WTC11 (cell line): ENCODE measurements at regions not wholly inside any gene's neighbourhood (a gene's known extent, or its start where the extent isn't known, plus 50 kb on each side); places are given as distances from the start of the nearest gene placed in this dataset.

Source experiments
- ATAC-seq: fragments of 200-7000 bp; cut with Tn5 transposase; 2 replicates; pipeline ENCODE4 v1.10.0; 2021; ENCODE audit warnings: mild to moderate bottlenecking, moderate library complexity
- CTCF ChIA-PET: fragments of 300-600 bp; sonication (Branson Sonifier 250); formaldehyde crosslinking; loops from one replicate; lab custom pipeline; 2021; ENCODE audit warnings: antibody characterized with exemption; lab: Charles Lee
- POLR2A ChIA-PET: fragments of 350-600 bp; sonication (Branson Sonifier 250); formaldehyde crosslinking; loops from one replicate; lab custom pipeline; 2021; ENCODE audit warnings: antibody characterized with exemption; lab: Charles Lee
- DNase-seq: peaks from one replicate; pipeline ENCODE4 v3.0.0; 2021; ENCODE audit warnings: low spot score
- H3K27ac Mint-ChIP-seq: 2 replicates; pipeline ENCODE4 v1.8.0; 2021; ENCODE audit warnings: mixed read lengths
- H3K27me3 Mint-ChIP-seq: 2 replicates; pipeline ENCODE4 v1.8.0; 2021; ENCODE audit warnings: low read depth, mild to moderate bottlenecking, moderate library complexity, mixed read lengths
- H3K36me3 Mint-ChIP-seq: 2 replicates; pipeline ENCODE4 v1.8.0; 2021; ENCODE audit warnings: mixed read lengths
- H3K4me1 Mint-ChIP-seq: 2 replicates; pipeline ENCODE4 v1.8.0; 2022; ENCODE audit warnings: mixed read lengths
- H3K4me3 Mint-ChIP-seq: 2 replicates; pipeline ENCODE4 v1.8.0; 2021; ENCODE audit warnings: mild to moderate bottlenecking, moderate library complexity, mixed read lengths
- H3K9me3 Mint-ChIP-seq: 2 replicates; pipeline ENCODE4 v1.8.0; 2021; ENCODE audit warnings: mixed read lengths
- ATF6 ChIP-seq: sonication (generic); formaldehyde crosslinking; IDR thresholded peaks from 2 replicates; pipeline ENCODE4 v1.8.1; 2023; ENCODE audit warnings: mild to moderate bottlenecking, missing genetic modification reagents
- ETV6 ChIP-seq: sonication (generic); formaldehyde crosslinking; IDR thresholded peaks from 2 replicates; pipeline ENCODE4 v1.8.1; 2022; ENCODE audit warnings: mild to moderate bottlenecking, missing genetic modification reagents
- FOXP4 ChIP-seq: sonication (generic); formaldehyde crosslinking; IDR thresholded peaks from 2 replicates; pipeline ENCODE4 v1.8.0; 2022; ENCODE audit warnings: mild to moderate bottlenecking, missing genetic modification reagents
- JUN ChIP-seq: sonication (generic); formaldehyde crosslinking; IDR thresholded peaks from 2 replicates; pipeline ENCODE4 v1.8.0; 2023; ENCODE audit warnings: mild to moderate bottlenecking, missing genetic modification reagents
- MXD4 ChIP-seq: fragments of 250-450 bp; sonication (Bioruptor Pico); IDR thresholded peaks from 2 replicates; pipeline ENCODE4 v1.8.0; 2021; ENCODE audit warnings: mild to moderate bottlenecking, moderate library complexity, borderline replicate concordance
- MYBL2 ChIP-seq: sonication (generic); formaldehyde crosslinking; IDR thresholded peaks from 2 replicates; pipeline ENCODE4 v1.8.1; 2023; ENCODE audit warnings: mild to moderate bottlenecking, moderate library complexity, missing genetic modification reagents
- NR3C1 ChIP-seq: sonication (generic); formaldehyde crosslinking; conservative IDR thresholded peaks from 2 replicates; pipeline ENCODE4 v1.8.1; 2023; ENCODE audit warnings: low read depth, mild to moderate bottlenecking, missing genetic modification reagents
- PRDM15 ChIP-seq: sonication (generic); formaldehyde crosslinking; IDR thresholded peaks from 2 replicates; pipeline ENCODE4 v1.8.0; 2022; ENCODE audit warnings: missing genetic modification reagents
- RORB ChIP-seq: fragments of 250-450 bp; sonication (Bioruptor Pico); IDR thresholded peaks from 2 replicates; pipeline ENCODE4 v1.9.0; 2021; ENCODE audit warnings: mild to moderate bottlenecking
- ZNF532 ChIP-seq: fragments of 250-450 bp; sonication (Bioruptor Pico); IDR thresholded peaks from 2 replicates; pipeline ENCODE4 v1.9.0; 2021; ENCODE audit warnings: mild to moderate bottlenecking, borderline replicate concordance
- ZSCAN18 ChIP-seq: fragments of 250-450 bp; sonication (Bioruptor Pico); IDR thresholded peaks from 2 replicates; pipeline ENCODE4 v2.1.2; 2022; ENCODE audit warnings: mild to moderate bottlenecking, moderate library complexity

DNA sequence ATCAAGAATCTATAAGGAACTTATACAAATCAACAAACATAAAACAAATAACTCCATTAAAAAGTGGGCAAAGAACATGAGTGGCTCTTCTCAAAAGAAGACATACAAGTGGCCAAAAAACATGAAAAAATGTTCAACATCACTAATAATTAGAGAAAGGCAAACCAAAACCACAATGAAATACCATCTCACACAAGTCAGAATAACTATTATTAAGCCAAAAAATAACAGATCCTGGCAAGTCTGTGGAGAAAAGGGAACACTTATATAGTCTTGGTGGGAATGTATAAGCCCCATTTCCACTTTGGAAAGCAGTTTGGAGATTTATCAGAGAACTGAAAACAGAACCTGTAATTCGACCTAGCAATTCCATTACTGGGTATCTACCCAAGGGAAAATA lies 921.0 kb downstream of the KCNA4 start:
- CTCF ChIA-PET = no interaction called here
- TF ChIP-seq NR3C1 (CRISPR knock-in tag) = no peak
- TF ChIP-seq MXD4 (CRISPR knock-in tag) = no peak
- TF ChIP-seq ZSCAN18 (CRISPR knock-in tag) = no peak
- TF ChIP-seq FOXP4 (CRISPR knock-in tag) = no peak
- no peak for TF ChIP-seq ATF6 (CRISPR knock-in tag)
- no peak for TF ChIP-seq ETV6 (CRISPR knock-in tag)
- TF ChIP-seq JUN (CRISPR knock-in tag) = no peak
- TF ChIP-seq RORB (CRISPR knock-in tag) = no peak
- no peak for TF ChIP-seq ZNF532 (CRISPR knock-in tag)
- no peak for TF ChIP-seq PRDM15 (CRISPR knock-in tag)
- no peak for TF ChIP-seq MYBL2 (CRISPR knock-in tag)
- no peak for DNase-seq
- ATAC-seq = no peak
- H3K4me1 Mint-ChIP-seq = no peaks in the 10 kb centered on the region
- H3K27ac Mint-ChIP-seq = no peak overlapping the region
- POLR2A ChIA-PET = no interaction called here
- 0 out of 2 replicates have a peak, but pooled peaks cover 3% of the 10 kb centered on the region for H3K9me3 Mint-ChIP-seq
- no peak overlapping the region for H3K4me3 Mint-ChIP-seq
- no peaks in the 10 kb centered on the region for H3K27me3 Mint-ChIP-seq
- H3K36me3 Mint-ChIP-seq = no peaks in the 10 kb centered on the region
